ENCODE measurements at regions not wholly inside any gene's neighbourhood (a gene's known extent, or its start where the extent isn't known, plus 50 kb on each side); places are given as distances from the start of the nearest gene placed in this dataset.

- FAIRE-seq (no peak), DNase-seq (ENCODE audit: low read depth) (no peak)
- no peak overlapping the region for H3K4me3 ChIP-seq (ENCODE audit: low read depth, low read length)
- H3K36me3 ChIP-seq (ENCODE audit: control insufficient read depth, insufficient read depth, low read length) = no peaks in the 10 kb centered on the region
- H3K27me3 ChIP-seq (ENCODE audit: control insufficient read depth, insufficient read depth, low read length) = no peaks in the 10 kb centered on the region
- no peak for TF ChIP-seq CTCF (IDR thresholded peaks at IDR 0.05; ENCODE audit: insufficient read depth, low read length, severe bottlenecking)
Measured at GRCh38 chr18:40453903-40454302, 1501.1 kb upstream of the PIK3C3 start.

- no peaks in the 10 kb centered on the region for H3K36me3 ChIP-seq (ENCODE audit: control insufficient read depth, insufficient read depth, low read length)
- H3K27me3 ChIP-seq (ENCODE audit: control insufficient read depth, insufficient read depth, low read length) = no peaks in the 10 kb centered on the region
- no peak for DNase-seq (ENCODE audit: low read depth)
- FAIRE-seq = no peak
- TF ChIP-seq CTCF (IDR thresholded peaks at IDR 0.05; ENCODE audit: insufficient read depth, low read length, severe bottlenecking) = no peak
- no peak overlapping the region for H3K4me3 ChIP-seq (ENCODE audit: low read depth, low read length)
Measured at GRCh38 chr18:40452599-40452998, 1502.4 kb upstream of the PIK3C3 start.

DNA sequence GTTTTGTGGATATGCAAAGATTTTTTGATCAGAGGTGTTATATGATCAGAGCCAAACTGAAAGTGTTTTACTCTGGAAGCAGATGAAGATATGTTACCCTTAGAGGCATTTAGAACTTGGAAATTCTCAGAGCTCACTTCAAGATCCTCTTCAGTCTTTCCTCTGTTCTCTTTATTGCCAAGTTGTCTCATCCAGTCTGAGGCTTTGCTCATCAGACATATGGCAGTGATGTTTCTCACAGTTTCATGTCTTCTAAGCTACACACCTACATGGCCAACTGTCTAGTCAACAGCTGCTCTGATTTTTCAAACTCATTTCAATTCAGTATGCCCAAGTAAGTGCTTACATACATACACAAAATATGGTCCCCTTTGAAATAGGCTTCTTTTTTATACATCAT, 1504.3 kb upstream of the PIK3C3 start:
- TF ChIP-seq CTCF (IDR thresholded peaks at IDR 0.05; ENCODE audit: insufficient read depth, low read length, severe bottlenecking) = no peak
- no peaks in the 10 kb centered on the region for H3K36me3 ChIP-seq (ENCODE audit: control insufficient read depth, insufficient read depth, low read length)
- H3K27me3 ChIP-seq (ENCODE audit: control insufficient read depth, insufficient read depth, low read length) = no peaks in the 10 kb centered on the region
- no peak for DNase-seq (ENCODE audit: low read depth)
- H3K4me3 ChIP-seq (ENCODE audit: low read depth, low read length) = no peak overlapping the region
- no peak for FAIRE-seq

- no peaks in the 10 kb centered on the region for H3K36me3 ChIP-seq (ENCODE audit: control insufficient read depth, insufficient read depth, low read length)
- no peak for TF ChIP-seq CTCF (IDR thresholded peaks at IDR 0.05; ENCODE audit: insufficient read depth, low read length, severe bottlenecking)
- peak; percentile 47 for DNase-seq (ENCODE audit: low read depth)
- H3K4me3 ChIP-seq (ENCODE audit: low read depth, low read length) = no peak overlapping the region
- no peak for FAIRE-seq
- H3K27me3 ChIP-seq (ENCODE audit: control insufficient read depth, insufficient read depth, low read length) = no peaks in the 10 kb centered on the region
Measured at GRCh38 chr18:40447820-40448219, 1507.2 kb upstream of the PIK3C3 start.

- TF ChIP-seq CTCF (IDR thresholded peaks at IDR 0.05; ENCODE audit: insufficient read depth, low read length, severe bottlenecking) = no peak
- H3K36me3 ChIP-seq (ENCODE audit: control insufficient read depth, insufficient read depth, low read length) = no peaks in the 10 kb centered on the region
- no peaks in the 10 kb centered on the region for H3K27me3 ChIP-seq (ENCODE audit: control insufficient read depth, insufficient read depth, low read length)
- DNase-seq (ENCODE audit: low read depth) (no peak), FAIRE-seq (no peak)
- H3K4me3 ChIP-seq (ENCODE audit: low read depth, low read length) = no peak overlapping the region
Measured at GRCh38 chr18:40440088-40440487, 1514.9 kb upstream of the PIK3C3 start.

DNA sequence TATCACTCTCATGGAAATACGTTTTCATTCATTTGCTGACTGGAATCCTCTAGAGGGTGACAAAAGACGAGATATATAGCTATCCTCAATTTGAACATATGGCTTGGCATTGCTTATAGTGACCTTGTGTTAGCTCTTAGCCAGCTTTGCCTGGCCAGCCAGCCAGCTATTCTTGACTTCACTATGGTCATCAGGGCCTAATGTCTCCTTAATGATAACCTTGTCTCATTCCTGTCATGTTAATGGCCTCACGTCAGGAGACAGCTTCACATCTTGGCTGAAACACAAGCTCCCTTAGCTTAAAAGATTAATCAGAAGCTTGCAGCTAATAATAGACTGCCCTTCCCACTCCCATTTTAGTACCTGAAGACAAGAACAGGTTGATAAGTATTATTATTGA, 1517.5 kb upstream of the PIK3C3 start:
- no peaks in the 10 kb centered on the region for H3K36me3 ChIP-seq (ENCODE audit: control insufficient read depth, insufficient read depth, low read length)
- no peaks in the 10 kb centered on the region for H3K27me3 ChIP-seq (ENCODE audit: control insufficient read depth, insufficient read depth, low read length)
- TF ChIP-seq CTCF (IDR thresholded peaks at IDR 0.05; ENCODE audit: insufficient read depth, low read length, severe bottlenecking) = no peak
- no peak overlapping the region for H3K4me3 ChIP-seq (ENCODE audit: low read depth, low read length)
- DNase-seq (ENCODE audit: low read depth) (no peak), FAIRE-seq (no peak)

Measured in bronchial epithelial cell (primary cell).